Mesendoderm (in vitro differentiated cells): ENCODE measurements at regions not wholly inside any gene's neighbourhood (a gene's known extent, or its start where the extent isn't known, plus 50 kb on each side); places are given as distances from the start of the nearest gene placed in this dataset.
"Not testable (repeated sequence)": the region's sequence is repeated elsewhere in the genome, so short reads cannot be mapped to it uniquely, and the experiment has no call there.

Experiments
- DNase-seq: peaks from one replicate; pipeline ENCODE4 v3.0.0; 2013
- H2AK5ac ChIP-seq: 2 replicates; pipeline ENCODE4 v1.6.1; 2013; ENCODE audit warnings: low read length, inconsistent platforms
- H2BK120ac ChIP-seq: 2 replicates; pipeline ENCODE4 v1.6.1; 2013; ENCODE audit warnings: low read depth, mild to moderate bottlenecking, low read length, moderate library complexity, mixed read lengths
- H2BK15ac ChIP-seq: replicated peaks from 2 replicates; pipeline ENCODE4 v1.6.1; 2013; ENCODE audit warnings: low read depth, mild to moderate bottlenecking, moderate library complexity
- H2BK5ac ChIP-seq: 2 replicates; pipeline ENCODE4 v1.6.1; 2013; ENCODE audit warnings: low read length, inconsistent platforms
- H3K18ac ChIP-seq: 2 replicates; pipeline ENCODE4 v1.6.1; 2013; ENCODE audit warnings: mild to moderate bottlenecking, low read length, mixed read lengths
- H3K23ac ChIP-seq: one replicate; pipeline ENCODE4 v1.6.1; 2013; ENCODE audit warnings: low read length
- H3K27ac ChIP-seq: 2 replicates; pipeline ENCODE4 v1.5.1; 2013; ENCODE audit warnings: low read depth, mild to moderate bottlenecking, inconsistent platforms, low read length, moderate library complexity
- H3K27me3 ChIP-seq: 2 replicates; pipeline ENCODE4 v1.6.1; 2013; ENCODE audit warnings: low read length, control low read depth, mild to moderate bottlenecking, inconsistent platforms; ENCODE audit not compliant: insufficient read depth, poor library complexity
- H3K36me3 ChIP-seq: 2 replicates; pipeline ENCODE4 v1.6.1; 2013; ENCODE audit warnings: low read length, inconsistent platforms; ENCODE audit not compliant: control insufficient read depth, insufficient read depth
- H3K4ac ChIP-seq: one replicate; pipeline ENCODE4 v1.6.1; 2013; ENCODE audit warnings: low read depth, mild to moderate bottlenecking, low read length, moderate library complexity
- H3K4me1 ChIP-seq: 2 replicates; pipeline ENCODE4 v1.6.1; 2013; ENCODE audit warnings: low read depth, low read length, inconsistent platforms; ENCODE audit not compliant: control insufficient read depth
- H3K4me2 ChIP-seq: 2 replicates; pipeline ENCODE4 v1.6.1; 2013; ENCODE audit warnings: low read length
- H3K4me3 ChIP-seq: 2 replicates; pipeline ENCODE4 v1.5.1; 2013; ENCODE audit warnings: mild to moderate bottlenecking, low read length
- H3K56ac ChIP-seq: one replicate; pipeline ENCODE4 v1.6.1; 2013; ENCODE audit warnings: low read length
- H3K79me1 ChIP-seq: 2 replicates; pipeline ENCODE4 v1.6.1; 2013; ENCODE audit warnings: low read length, inconsistent platforms
- H3K79me2 ChIP-seq: 2 replicates; pipeline ENCODE4 v1.6.1; 2013; ENCODE audit warnings: mild to moderate bottlenecking, low read length; ENCODE audit not compliant: control insufficient read depth, insufficient read depth
- H3K9ac ChIP-seq: 2 replicates; pipeline ENCODE4 v1.6.1; 2013; ENCODE audit warnings: low read length, inconsistent platforms
- H4K5ac ChIP-seq: one replicate; pipeline ENCODE4 v1.6.1; 2013; ENCODE audit warnings: low read length
- H4K8ac ChIP-seq: one replicate; pipeline ENCODE4 v1.6.1; 2013; ENCODE audit warnings: low read depth, mild to moderate bottlenecking, control low read depth, low read length, moderate library complexity
- WGBS: extraction: QIAGEN DNeasy Blood & Tissue Kit; methylation state at CpG from one replicate; pipeline ENCODE4 v1.1.7; 2013; ENCODE audit warnings: low lambda C conversion rate, missing lambda C conversion rate; ENCODE audit not compliant: insufficient coverage; ENCODE audit errors: extremely low coverage; 5-methylcytosine and 5-hydroxymethylcytosine counted together

DNA sequence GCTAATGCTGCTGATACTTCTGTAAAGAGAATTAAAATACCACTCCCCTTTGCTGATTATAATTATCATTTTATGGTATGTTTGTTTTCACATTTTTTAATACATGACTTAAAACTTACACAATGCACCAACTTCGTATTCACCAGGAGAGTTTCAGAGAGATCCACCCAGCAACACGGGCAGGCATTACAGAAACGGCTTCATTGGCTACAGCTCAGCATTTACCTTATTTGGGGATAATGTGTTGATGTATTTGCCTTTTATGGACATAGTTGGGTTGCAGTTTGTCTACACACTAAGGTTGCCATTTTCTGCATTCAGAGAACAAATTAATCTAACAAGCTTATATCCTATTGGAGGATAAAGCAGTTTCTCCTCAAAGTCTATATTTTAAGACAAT is 423.6 kb downstream of the PRDM9 start:
- Histone ChIP-seq H3K4ac (no peak overlapping the region), H2BK120ac (no peak overlapping the region), H2BK15ac (no peak overlapping the region), H3K27ac (no peak overlapping the region), H2BK5ac (no peak overlapping the region), H3K9ac (no peak overlapping the region), H3K36me3 (no peaks in the 10 kb centered on the region), H3K4me1 (no peaks in the 10 kb centered on the region), H3K56ac (no peak overlapping the region), H3K4me3 (no peak overlapping the region), H3K27me3 (no peaks in the 10 kb centered on the region), H2AK5ac (no peak overlapping the region), H4K5ac (no peak overlapping the region), H4K8ac (no peak overlapping the region), H3K4me2 (no peak overlapping the region), H3K23ac (no peak overlapping the region), H3K79me2 (no peaks in the 10 kb centered on the region), H3K79me1 (no peaks in the 10 kb centered on the region), H3K18ac (no peak overlapping the region)
- DNase-seq = no peak
- no CpG with 5 or more reads among the region's 3 CpGs for WGBS

DNA sequence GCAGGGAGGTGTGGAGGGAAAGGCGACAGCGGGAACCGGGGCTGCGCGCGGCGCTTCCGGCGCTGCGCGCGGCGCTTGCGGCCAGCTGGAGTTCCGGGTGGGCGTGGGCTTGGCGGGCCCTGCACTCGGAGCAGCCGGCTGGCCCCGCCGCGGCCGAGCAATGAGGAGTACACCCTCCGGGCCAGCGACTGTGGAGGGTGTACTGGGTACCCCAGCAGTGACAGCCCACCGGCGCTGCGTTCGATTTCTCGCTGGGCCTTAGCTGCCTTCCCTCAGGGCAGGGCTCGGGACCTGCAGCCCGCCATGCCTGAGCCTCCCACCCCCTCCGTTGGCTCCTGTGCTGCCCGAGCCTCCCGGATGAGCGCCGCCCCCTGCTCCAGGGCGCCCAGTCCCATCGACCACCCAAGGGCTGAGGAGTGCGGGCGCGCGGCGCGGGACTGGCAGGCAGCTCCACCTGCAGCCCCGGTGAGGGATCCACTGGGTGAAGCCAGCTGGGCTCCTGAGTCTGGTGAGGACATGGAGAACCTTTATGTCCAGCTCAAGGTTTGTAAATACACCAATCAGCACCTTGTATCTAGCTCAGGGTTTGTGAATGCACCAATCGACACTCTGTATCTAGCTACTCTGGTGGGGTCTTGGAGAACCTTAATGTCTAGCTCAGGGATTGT is 444.0 kb downstream of the PRDM9 start:
- H2BK5ac ChIP-seq, H3K56ac ChIP-seq, H4K8ac ChIP-seq, H3K36me3 ChIP-seq, H3K4ac ChIP-seq, H3K27ac ChIP-seq, H3K9ac ChIP-seq, H3K4me3 ChIP-seq, H3K79me2 ChIP-seq, H3K23ac ChIP-seq, H4K5ac ChIP-seq, H2BK120ac ChIP-seq, DNase-seq, H2BK15ac ChIP-seq, H3K27me3 ChIP-seq, H3K4me2 ChIP-seq, H3K18ac ChIP-seq, H2AK5ac ChIP-seq, H3K79me1 ChIP-seq, H3K4me1 ChIP-seq: not testable (repeated sequence)
- WGBS = no CpG with 5 or more reads among the region's 47 CpGs

DNA sequence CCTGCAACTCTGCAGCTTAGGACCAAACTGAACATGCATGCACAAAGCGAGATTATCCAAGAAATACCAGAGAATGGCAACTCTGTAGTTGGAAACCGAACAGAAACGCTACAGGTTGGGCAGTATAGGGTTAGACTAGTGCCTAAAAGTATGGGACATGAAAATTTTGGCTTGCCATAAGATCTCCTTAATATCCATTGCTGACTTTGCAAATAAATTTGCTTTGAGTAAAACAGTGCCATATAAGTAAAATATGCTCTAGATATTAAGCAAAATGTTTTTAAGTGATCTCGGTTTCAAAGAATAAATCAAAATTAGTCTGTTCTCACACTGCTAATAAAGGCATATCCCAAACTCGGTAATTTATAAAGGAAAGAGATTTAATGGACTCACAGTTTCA is 456.0 kb downstream of the PRDM9 start:
- H3K36me3 ChIP-seq = no peaks in the 10 kb centered on the region
- H2BK15ac ChIP-seq = no peak overlapping the region
- H3K9ac ChIP-seq = no peak overlapping the region
- no peaks in the 10 kb centered on the region for H3K79me1 ChIP-seq
- no peak for DNase-seq
- no peaks in the 10 kb centered on the region for H3K27me3 ChIP-seq
- no peak overlapping the region for H2BK120ac ChIP-seq
- H3K27ac ChIP-seq = no peak overlapping the region
- H3K23ac ChIP-seq = no peak overlapping the region
- no peak overlapping the region for H4K8ac ChIP-seq
- no peak overlapping the region for H4K5ac ChIP-seq
- H3K4me1 ChIP-seq = no peaks in the 10 kb centered on the region
- no peak overlapping the region for H3K4ac ChIP-seq
- WGBS = no CpG with 5 or more reads among the region's 5 CpGs
- H3K18ac ChIP-seq = no peak overlapping the region
- no peaks in the 10 kb centered on the region for H3K79me2 ChIP-seq
- no peak overlapping the region for H2BK5ac ChIP-seq
- H2AK5ac ChIP-seq = no peak overlapping the region
- no peak overlapping the region for H3K4me2 ChIP-seq
- no peak overlapping the region for H3K56ac ChIP-seq
- no peak overlapping the region for H3K4me3 ChIP-seq

DNA sequence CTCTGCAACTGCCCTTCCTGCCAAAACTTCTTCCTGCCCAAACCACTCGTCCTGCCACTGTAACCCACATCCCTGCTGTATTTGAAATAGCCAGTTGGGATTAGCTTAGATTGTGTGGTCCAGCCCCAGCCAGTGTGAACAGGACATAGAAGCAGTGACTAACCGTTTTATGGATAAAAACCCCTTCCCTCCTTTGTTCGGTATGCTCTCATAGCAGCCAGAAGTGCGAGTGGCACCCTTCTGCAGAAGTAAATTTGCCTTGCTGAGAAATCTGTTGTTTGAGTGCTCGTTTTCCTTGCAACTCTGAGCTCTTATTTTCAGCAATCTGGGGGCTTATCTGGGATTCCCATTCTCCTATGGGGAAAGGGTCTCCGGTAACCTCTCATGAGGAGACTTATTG is 470.0 kb downstream of the PRDM9 start:
- Histone ChIP-seq H3K9ac (no peak overlapping the region), H4K8ac (no peak overlapping the region), H2BK5ac (no peak overlapping the region), H3K23ac (no peak overlapping the region), H2BK120ac (no peak overlapping the region), H4K5ac (no peak overlapping the region), H2BK15ac (no peak overlapping the region), H3K4me2 (no peak overlapping the region), H3K79me1 (no peaks in the 10 kb centered on the region), H2AK5ac (no peak overlapping the region), H3K4me1 (no peaks in the 10 kb centered on the region), H3K4me3 (no peak overlapping the region), H3K56ac (no peak overlapping the region), H3K18ac (no peak overlapping the region), H3K36me3 (no peaks in the 10 kb centered on the region), H3K79me2 (no peaks in the 10 kb centered on the region), H3K27me3 (no peaks in the 10 kb centered on the region), H3K27ac (no peak overlapping the region), H3K4ac (no peak overlapping the region)
- WGBS = no CpG with 5 or more reads among the region's 6 CpGs
- DNase-seq = peak; percentile 18

DNA sequence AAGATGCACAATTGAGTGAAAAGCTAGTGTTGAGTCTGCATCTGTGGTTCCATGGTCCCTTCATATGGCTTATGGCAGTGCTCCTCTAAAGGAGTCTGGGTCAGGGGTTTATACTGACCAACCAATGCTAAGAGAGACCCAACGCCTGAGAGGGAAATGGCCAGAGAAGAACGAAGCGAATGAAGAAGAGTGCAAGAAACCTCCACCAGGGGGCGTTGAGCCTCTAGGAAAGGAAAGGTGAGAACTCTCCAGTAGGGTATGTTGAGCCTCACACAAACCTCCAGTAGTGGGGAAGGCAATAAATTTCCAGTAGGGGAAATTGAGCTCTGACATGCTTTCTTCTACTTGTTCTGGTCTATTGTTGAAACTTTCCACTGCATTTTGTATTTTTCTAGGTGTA is 470.6 kb downstream of the PRDM9 start:
- no peak overlapping the region for H3K9ac ChIP-seq
- H3K23ac ChIP-seq = no peak overlapping the region
- no peaks in the 10 kb centered on the region for H3K4me1 ChIP-seq
- H4K5ac ChIP-seq = no peak overlapping the region
- H2BK5ac ChIP-seq = no peak overlapping the region
- H3K4me2 ChIP-seq = no peak overlapping the region
- H3K4me3 ChIP-seq = no peak overlapping the region
- H3K18ac ChIP-seq = no peak overlapping the region
- H3K27me3 ChIP-seq = no peaks in the 10 kb centered on the region
- H3K56ac ChIP-seq = no peak overlapping the region
- no peak overlapping the region for H3K4ac ChIP-seq
- WGBS = no CpG with 5 or more reads among the region's 4 CpGs
- no peak overlapping the region for H3K27ac ChIP-seq
- peak; percentile 55 for DNase-seq
- no peaks in the 10 kb centered on the region for H3K79me1 ChIP-seq
- no peak overlapping the region for H2AK5ac ChIP-seq
- H4K8ac ChIP-seq = no peak overlapping the region
- no peak overlapping the region for H2BK15ac ChIP-seq
- no peak overlapping the region for H2BK120ac ChIP-seq
- H3K36me3 ChIP-seq = no peaks in the 10 kb centered on the region
- no peaks in the 10 kb centered on the region for H3K79me2 ChIP-seq

DNA sequence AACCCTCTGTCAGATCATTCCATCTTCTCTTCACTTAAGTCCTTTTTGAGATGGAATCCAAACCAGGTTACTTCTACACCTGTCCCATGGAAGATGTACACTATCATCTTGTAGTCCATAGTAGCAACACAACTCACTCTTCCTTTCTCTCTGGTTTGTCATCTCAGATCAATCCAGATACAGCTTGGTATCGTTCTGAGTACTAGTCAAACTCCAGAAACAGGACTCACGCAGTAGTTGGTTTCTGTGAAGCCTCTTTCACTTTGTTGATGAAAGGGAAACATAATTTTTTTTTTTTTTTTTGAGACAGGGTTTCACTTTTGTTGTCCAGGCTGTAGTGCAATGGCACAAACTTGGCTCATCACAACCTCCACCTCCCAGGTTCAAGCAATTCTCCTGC is 484.0 kb downstream of the PRDM9 start:
- no peaks in the 10 kb centered on the region for H3K79me1 ChIP-seq
- no peak overlapping the region for H3K56ac ChIP-seq
- no peak overlapping the region for H4K8ac ChIP-seq
- H3K4me1 ChIP-seq = no peaks in the 10 kb centered on the region
- no peak overlapping the region for H2BK5ac ChIP-seq
- no CpG with 5 or more reads among the region's 2 CpGs for WGBS
- no peak overlapping the region for H3K4me2 ChIP-seq
- H3K4ac ChIP-seq = no peak overlapping the region
- H3K4me3 ChIP-seq = no peak overlapping the region
- no peak overlapping the region for H3K27ac ChIP-seq
- H3K23ac ChIP-seq = no peak overlapping the region
- no peak for DNase-seq
- H3K9ac ChIP-seq = no peak overlapping the region
- H3K79me2 ChIP-seq = no peaks in the 10 kb centered on the region
- no peaks in the 10 kb centered on the region for H3K27me3 ChIP-seq
- no peaks in the 10 kb centered on the region for H3K36me3 ChIP-seq
- no peak overlapping the region for H2AK5ac ChIP-seq
- no peak overlapping the region for H3K18ac ChIP-seq
- no peak overlapping the region for H4K5ac ChIP-seq
- H2BK120ac ChIP-seq = no peak overlapping the region
- H2BK15ac ChIP-seq = no peak overlapping the region
